Trophoblast cell (in vitro differentiated cells and primary cell): ENCODE measurements at regions not wholly inside any gene's neighbourhood (a gene's known extent, or its start where the extent isn't known, plus 50 kb on each side); places are given as distances from the start of the nearest gene placed in this dataset.

Experiments
- DNase-seq, 2 donors: peaks; one replicate each; pipeline ENCODE4 v3.0.0-alpha.2; 2016
- H2AFZ ChIP-seq: 2 replicates; pipeline ENCODE4 v1.6.1; 2013; ENCODE audit warnings: low read length, moderate library complexity, mild to moderate bottlenecking; ENCODE audit not compliant: insufficient read depth, poor library complexity
- H2AK5ac ChIP-seq: 2 replicates; pipeline ENCODE4 v1.6.1; 2013; ENCODE audit warnings: mild to moderate bottlenecking, low read length
- H2BK120ac ChIP-seq: 2 replicates; pipeline ENCODE4 v1.6.1; 2013; ENCODE audit warnings: low read length, mild to moderate bottlenecking, moderate library complexity; ENCODE audit not compliant: insufficient read depth, poor library complexity
- H2BK12ac ChIP-seq: 2 replicates; pipeline ENCODE4 v1.6.1; 2013; ENCODE audit warnings: mild to moderate bottlenecking, low read length, moderate library complexity
- H2BK5ac ChIP-seq: 2 replicates; pipeline ENCODE4 v1.6.1; 2013; ENCODE audit warnings: low read length, low read depth, moderate library complexity, mild to moderate bottlenecking; ENCODE audit not compliant: poor library complexity
- H3K14ac ChIP-seq: 2 replicates; pipeline ENCODE4 v1.6.1; 2013; ENCODE audit warnings: mild to moderate bottlenecking, low read length
- H3K18ac ChIP-seq: 2 replicates; pipeline ENCODE4 v1.6.1; 2013; ENCODE audit warnings: mild to moderate bottlenecking, low read length
- H3K23ac ChIP-seq: 2 replicates; pipeline ENCODE4 v1.6.1; 2013; ENCODE audit warnings: low read length
- H3K27ac ChIP-seq: 2 replicates; pipeline ENCODE4 v1.5.1; 2013; ENCODE audit warnings: low read depth, mild to moderate bottlenecking, inconsistent platforms, low read length, moderate library complexity
- H3K27me3 ChIP-seq: 2 replicates; pipeline ENCODE4 v1.6.1; 2013; ENCODE audit warnings: inconsistent platforms, mild to moderate bottlenecking, low read length, moderate library complexity; ENCODE audit not compliant: insufficient read depth
- H3K36me3 ChIP-seq, 2 experiments: 1 replicate in 1 of 2; 2 replicates in 1 of 2; pipeline ENCODE4 v1.6.1; 2013; ENCODE audit warnings: low read length in 2 of 2, mild to moderate bottlenecking in 2 of 2, moderate library complexity in 1 of 2; ENCODE audit not compliant: insufficient read depth in 2 of 2, control insufficient read depth in 1 of 2
- H3K4ac ChIP-seq: 2 replicates; pipeline ENCODE4 v1.6.1; 2013; ENCODE audit warnings: low read depth, mild to moderate bottlenecking, low read length, moderate library complexity
- H3K4me1 ChIP-seq, 2 experiments: 1 replicate in 1 of 2; 2 replicates in 1 of 2; pipeline ENCODE4 v1.6.1; 2013; ENCODE audit warnings: low read length in 2 of 2, mild to moderate bottlenecking in 2 of 2, moderate library complexity in 1 of 2; ENCODE audit not compliant: insufficient read depth in 2 of 2, control insufficient read depth in 1 of 2
- H3K4me2 ChIP-seq: 2 replicates; pipeline ENCODE4 v1.6.1; 2013; ENCODE audit warnings: inconsistent platforms, mild to moderate bottlenecking, low read length, moderate library complexity
- H3K4me3 ChIP-seq: 2 replicates; pipeline ENCODE4 v1.5.1; 2013; ENCODE audit warnings: mild to moderate bottlenecking, low read depth, low read length, inconsistent platforms
- H3K79me1 ChIP-seq: one replicate; pipeline ENCODE4 v1.6.1; 2013; ENCODE audit warnings: low read length
- H3K79me2 ChIP-seq: 2 replicates; pipeline ENCODE4 v1.6.1; 2013; ENCODE audit warnings: low read length, mild to moderate bottlenecking; ENCODE audit not compliant: control insufficient read depth, insufficient read depth, poor library complexity
- H3K9ac ChIP-seq: 2 replicates; pipeline ENCODE4 v1.6.1; 2013; ENCODE audit warnings: mild to moderate bottlenecking, low read length
- H3K9me3 ChIP-seq: 2 replicates; pipeline ENCODE4 v1.6.1; 2013; ENCODE audit warnings: low read depth, mild to moderate bottlenecking, control low read depth, inconsistent platforms, low read length; ENCODE audit not compliant: insufficient read depth
- H4K12ac ChIP-seq: 2 replicates; pipeline ENCODE4 v1.6.1; 2013; ENCODE audit warnings: low read depth, mild to moderate bottlenecking, low read length, moderate library complexity
- H4K8ac ChIP-seq: 2 replicates; pipeline ENCODE4 v1.6.1; 2013; ENCODE audit warnings: low read depth, mild to moderate bottlenecking, low read length, moderate library complexity
- H4K91ac ChIP-seq: one replicate; pipeline ENCODE4 v1.6.1; 2013; ENCODE audit warnings: low read depth, mild to moderate bottlenecking, low read length, moderate library complexity
- WGBS: extraction: QIAGEN DNeasy Blood & Tissue Kit; methylation state at CpG from one replicate; pipeline ENCODE4 v1.1.7; 2013; ENCODE audit warnings: missing lambda C conversion rate; ENCODE audit not compliant: insufficient read length, insufficient coverage; ENCODE audit errors: extremely low coverage; 5-methylcytosine and 5-hydroxymethylcytosine counted together

DNA sequence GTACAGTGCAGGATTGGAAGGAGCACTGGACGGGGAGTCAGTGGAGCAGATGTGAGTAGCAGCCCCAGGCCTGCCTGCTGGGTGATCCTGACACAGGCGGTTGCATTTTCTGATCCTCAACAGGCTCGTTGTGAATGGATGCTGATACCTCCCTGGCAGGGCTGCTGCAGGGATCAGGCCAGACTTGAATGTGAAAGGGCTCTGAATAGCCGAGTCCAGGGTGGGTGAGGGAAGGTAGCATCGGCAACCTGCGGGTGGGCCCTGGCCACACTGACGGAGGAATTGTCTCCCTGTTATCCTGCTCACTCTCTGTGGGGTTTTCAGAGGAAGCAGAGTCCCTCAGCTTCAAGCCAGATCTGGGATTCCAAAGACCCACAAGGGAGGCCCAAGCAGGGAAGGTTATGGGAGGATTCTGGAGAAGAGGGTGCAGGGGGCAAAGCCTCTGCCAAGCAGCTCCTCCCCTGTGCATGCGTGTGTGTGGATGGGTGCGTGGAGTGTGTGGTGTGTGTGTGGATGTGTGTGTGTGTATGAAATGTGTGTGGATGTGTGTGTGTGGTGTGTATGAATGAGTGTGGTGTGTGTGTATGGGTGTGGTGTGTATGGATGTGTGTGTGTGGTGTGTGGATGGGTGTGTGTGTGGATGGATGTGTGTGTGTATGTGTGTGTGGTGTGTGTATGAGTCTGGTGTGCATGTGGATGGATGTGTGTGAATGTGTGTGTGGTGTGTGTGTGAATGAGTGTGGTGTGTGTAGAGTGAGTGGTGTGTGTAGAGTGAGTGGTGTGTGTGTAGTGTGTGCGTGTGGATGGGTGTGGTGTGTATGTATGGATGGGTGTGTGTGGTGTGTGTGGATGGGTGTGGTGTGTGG, 100.3 kb downstream of the UBIAD1 start:
- H2BK12ac ChIP-seq: no peak overlapping the region

DNA sequence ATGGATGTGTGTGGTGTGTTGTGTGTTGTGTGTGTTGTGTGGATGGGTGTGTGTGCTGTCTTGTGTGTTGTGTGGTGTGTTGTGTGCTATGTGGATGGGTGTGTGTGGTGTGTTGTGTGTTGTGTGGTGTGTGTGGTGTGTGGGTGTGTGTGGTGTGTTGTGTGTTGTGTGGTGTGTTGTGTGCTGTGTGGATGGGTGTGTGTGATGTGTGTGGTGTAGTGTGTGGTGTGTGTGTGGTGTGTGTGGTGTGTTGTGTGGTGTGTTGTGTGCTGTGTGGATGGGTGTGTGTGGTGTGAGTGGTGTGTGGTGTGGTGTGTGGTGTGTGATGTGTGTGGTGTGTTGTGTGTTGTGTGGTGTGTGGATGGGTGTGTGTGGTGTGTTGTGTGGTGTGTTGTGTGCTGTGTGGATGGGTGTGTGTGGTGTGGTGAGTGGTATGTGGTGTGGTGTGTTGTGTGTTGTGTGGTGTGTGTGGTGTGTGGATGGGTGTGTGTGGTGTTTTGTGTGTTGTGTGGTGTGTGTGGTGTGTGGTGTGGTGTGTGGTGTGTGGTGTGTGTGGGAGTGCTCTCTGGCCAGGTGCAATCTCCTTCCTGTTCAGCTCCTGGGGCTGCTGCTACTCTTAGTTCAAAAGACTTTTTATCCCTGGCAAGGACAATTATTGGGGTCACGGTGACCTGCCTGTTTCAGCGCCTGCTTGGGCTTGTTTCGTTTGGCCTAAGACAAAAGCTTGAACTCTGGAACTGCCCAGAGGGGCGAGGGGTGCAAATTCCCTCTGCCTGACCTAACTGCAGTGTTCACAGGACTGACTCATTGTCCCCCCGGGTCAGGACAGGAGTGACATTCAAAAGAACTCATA, 101.1 kb downstream of the UBIAD1 start:
- H4K91ac ChIP-seq: no peak overlapping the region
- no peaks in the 10 kb centered on the region for H3K79me2 ChIP-seq
- H2AK5ac ChIP-seq: no peak overlapping the region
- no peak overlapping the region for H2AFZ ChIP-seq
- H3K23ac ChIP-seq: peak overlapping the region; percentile 11
- H3K9ac ChIP-seq: no peak overlapping the region
- no peak for DNase-seq
- H4K8ac ChIP-seq: no peak overlapping the region
- H3K14ac ChIP-seq: no peak overlapping the region
- no peak overlapping the region for H3K4me2 ChIP-seq
- H3K36me3 ChIP-seq: no peaks in the 10 kb centered on the region
- H3K9me3 ChIP-seq: peaks cover 7% of the 10 kb centered on the region
- peak overlapping the region; percentile 6 for H3K4me3 ChIP-seq
- H3K18ac ChIP-seq: no peak overlapping the region
- WGBS: no CpG with 5 or more reads among the region's 5 CpGs
- no peak overlapping the region for H2BK120ac ChIP-seq
- H2BK12ac ChIP-seq: no peak overlapping the region
- no peak overlapping the region for H2BK5ac ChIP-seq
- no peaks in the 10 kb centered on the region for H3K79me1 ChIP-seq
- H3K27me3 ChIP-seq: no peaks in the 10 kb centered on the region
- H3K4ac ChIP-seq: no peak overlapping the region
- no peak overlapping the region for H4K12ac ChIP-seq
- H3K4me1 ChIP-seq: no peaks in the 10 kb centered on the region
- H3K27ac ChIP-seq: no peak overlapping the region

More for the DNA sequence above, 100.3 kb downstream of the UBIAD1 start:
- Histone ChIP-seq H4K8ac (no peak overlapping the region), H2AK5ac (no peak overlapping the region), H3K79me1 (no peaks in the 10 kb centered on the region), H4K91ac (no peak overlapping the region), H3K9me3 (peaks cover 7% of the 10 kb centered on the region), H3K27ac (no peak overlapping the region), H3K9ac (no peak overlapping the region), H3K4me2 (no peak overlapping the region), H3K4me1 (no peaks in the 10 kb centered on the region), H3K27me3 (no peaks in the 10 kb centered on the region), H2BK120ac (no peak overlapping the region), H3K23ac (no peak overlapping the region), H4K12ac (no peak overlapping the region), H2AFZ (no peak overlapping the region), H3K4ac (no peak overlapping the region), H3K4me3 (peak overlapping the region; percentile 6), H2BK5ac (no peak overlapping the region), H3K18ac (no peak overlapping the region), H3K79me2 (no peaks in the 10 kb centered on the region), H3K14ac (no peak overlapping the region), H3K36me3 (no peaks in the 10 kb centered on the region)
- 100% methylated on average over 1 of the region's 10 CpGs for WGBS
- DNase-seq: no peak

DNA sequence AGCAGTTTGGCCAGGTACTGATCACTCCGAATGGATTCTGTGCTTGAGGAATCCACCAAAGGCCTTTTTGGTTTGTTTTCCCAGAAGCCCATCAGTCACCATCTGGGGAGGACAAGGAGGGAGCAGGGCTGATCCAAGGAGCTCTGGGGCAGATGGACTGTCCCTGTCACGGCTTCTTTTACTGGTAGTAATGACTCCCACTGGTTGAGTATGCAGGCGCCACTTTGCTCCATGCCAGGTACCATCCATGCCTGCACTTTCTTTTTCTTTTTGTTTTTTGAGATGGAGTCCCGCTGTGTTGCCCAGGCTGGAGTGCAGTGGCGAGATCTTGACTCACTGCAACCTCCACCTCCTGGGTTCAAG, 101.7 kb downstream of the UBIAD1 start:
- Histone ChIP-seq H4K91ac (no peak overlapping the region), H3K79me1 (no peaks in the 10 kb centered on the region), H3K9me3 (peaks cover 7% of the 10 kb centered on the region), H2AK5ac (no peak overlapping the region), H3K36me3 (no peaks in the 10 kb centered on the region), H3K27me3 (no peaks in the 10 kb centered on the region), H2BK5ac (no peak overlapping the region), H4K8ac (no peak overlapping the region), H3K9ac (no peak overlapping the region), H3K4ac (no peak overlapping the region), H2BK12ac (no peak overlapping the region), H3K23ac (no peak overlapping the region), H4K12ac (no peak overlapping the region), H3K4me2 (no peak overlapping the region), H2BK120ac (no peak overlapping the region), H2AFZ (no peak overlapping the region), H3K14ac (no peak overlapping the region), H3K4me3 (no peak overlapping the region), H3K79me2 (no peaks in the 10 kb centered on the region), H3K27ac (no peak overlapping the region), H3K18ac (no peak overlapping the region), H3K4me1 (no peaks in the 10 kb centered on the region)
- no peak for DNase-seq
- whole genome bisulfite sequencing: no CpG with 5 or more reads among the region's 5 CpGs

DNA sequence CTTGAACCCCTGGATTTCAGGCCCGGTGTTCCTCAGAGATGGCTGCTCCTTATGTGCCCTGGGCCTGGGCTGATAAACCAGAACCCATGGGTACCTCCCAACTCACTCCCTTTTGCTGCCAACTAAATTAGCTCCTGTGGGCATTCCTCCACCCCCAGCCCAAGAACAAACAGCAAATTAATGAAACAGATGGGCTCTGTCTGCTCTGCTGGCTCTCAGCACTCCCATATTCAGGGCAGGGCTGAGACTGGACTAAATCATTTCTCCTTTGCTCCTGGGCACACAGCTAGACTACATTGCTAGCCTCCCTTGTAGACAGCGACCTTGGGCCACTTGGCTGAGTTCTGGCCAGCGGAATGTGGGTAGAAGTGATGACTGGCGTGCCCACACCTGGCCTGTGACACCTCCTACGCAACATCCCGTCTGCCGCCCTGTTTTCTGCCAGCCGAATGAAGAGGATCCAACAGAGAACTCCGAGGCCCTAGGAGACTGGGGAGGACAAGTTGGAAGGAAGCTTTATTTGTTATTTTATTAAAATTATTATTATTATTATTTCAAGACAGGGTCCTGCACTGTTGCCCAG, 101.9 kb upstream of the DISP3 start:
- H4K8ac ChIP-seq: no peak overlapping the region
- no peak overlapping the region for H2BK12ac ChIP-seq
- no peak overlapping the region for H2BK5ac ChIP-seq
- H3K9ac ChIP-seq: no peak overlapping the region
- no peak overlapping the region for H2BK120ac ChIP-seq
- no peak overlapping the region for H4K12ac ChIP-seq
- no peak overlapping the region for H3K27ac ChIP-seq
- no peak overlapping the region for H3K4ac ChIP-seq
- H3K4me3 ChIP-seq: no peak overlapping the region
- no peak overlapping the region for H2AK5ac ChIP-seq
- H3K79me2 ChIP-seq: no peaks in the 10 kb centered on the region
- no peak overlapping the region for H2AFZ ChIP-seq
- H4K91ac ChIP-seq: no peak overlapping the region
- no peaks in the 10 kb centered on the region for H3K36me3 ChIP-seq
- peaks cover 7% of the 10 kb centered on the region for H3K9me3 ChIP-seq
- no peak overlapping the region for H3K23ac ChIP-seq
- no peaks in the 10 kb centered on the region for H3K4me1 ChIP-seq
- no peak for DNase-seq
- H3K14ac ChIP-seq: no peak overlapping the region
- H3K79me1 ChIP-seq: no peaks in the 10 kb centered on the region
- no peak overlapping the region for H3K18ac ChIP-seq
- no CpG with 5 or more reads among the region's 9 CpGs for WGBS
- H3K4me2 ChIP-seq: no peak overlapping the region
- H3K27me3 ChIP-seq: no peaks in the 10 kb centered on the region
